ENCODE measurements at regions not wholly inside any gene's neighbourhood (a gene's known extent, or its start where the extent isn't known, plus 50 kb on each side); places are given as distances from the start of the nearest gene placed in this dataset.
"Not testable (repeated sequence)": the region's sequence is repeated elsewhere in the genome, so short reads cannot be mapped to it uniquely, and the experiment has no call there.

DNA sequence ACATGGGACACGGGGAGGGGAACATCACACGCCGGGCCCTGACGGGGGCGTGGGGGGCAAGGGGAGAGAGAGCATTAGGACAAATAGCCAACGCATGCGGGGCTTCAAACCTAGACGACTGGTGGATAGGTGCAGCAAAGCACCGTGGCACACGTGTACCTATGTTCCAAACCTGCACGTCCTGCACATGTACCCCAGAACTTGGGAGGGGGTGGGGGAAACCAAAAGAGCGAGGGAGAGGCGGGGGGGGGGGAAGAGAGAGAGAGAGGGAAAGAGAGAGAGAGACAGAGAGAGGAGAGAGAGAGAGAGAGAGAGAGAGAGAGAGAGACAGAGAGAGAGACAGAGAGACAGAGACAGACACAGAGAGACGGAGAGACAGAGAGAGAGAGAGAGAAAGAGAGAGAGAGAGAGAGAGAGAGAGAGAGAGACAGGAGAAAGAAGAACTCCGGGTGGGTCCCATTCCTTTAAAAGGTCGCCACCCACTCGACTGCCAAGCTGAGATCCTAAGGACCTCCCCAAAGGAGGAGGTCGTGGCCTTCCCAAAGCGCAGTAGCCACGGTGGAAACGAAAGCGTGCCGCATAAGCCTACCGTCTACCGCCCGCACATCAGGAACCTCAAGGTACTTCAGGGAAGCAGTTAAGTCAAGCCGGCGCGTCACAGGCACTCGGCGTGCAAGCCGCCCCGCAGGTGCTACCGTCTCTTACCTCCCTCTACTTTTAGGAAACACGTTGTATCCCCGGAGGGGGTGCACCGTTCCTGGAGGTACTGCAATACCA, 65.7 kb upstream of the RNU2-1 start:
- not testable (repeated sequence) for H3K4me1 ChIP-seq (ENCODE audit: control insufficient read depth, insufficient read depth, low read length); H3K27me3 Mint-ChIP-seq (ENCODE audit: insufficient read depth); H3K27ac Mint-ChIP-seq; H3K4me3 Mint-ChIP-seq; H3K9ac ChIP-seq (ENCODE audit: extremely low read depth, low read length, poor library complexity, severe bottlenecking); H3K9me3 Mint-ChIP-seq; H3K27ac ChIP-seq (ENCODE audit: low read depth, low read length); H3K4me1 Mint-ChIP-seq; H3K4me3 ChIP-seq (ENCODE audit: low read length); H3K36me3 Mint-ChIP-seq (ENCODE audit: low read depth); H3K36me3 ChIP-seq (ENCODE audit: control insufficient read depth, insufficient read depth, low read length); DNase-seq; H3K9me3 ChIP-seq (ENCODE audit: control insufficient read depth, low read length); H3K27me3 ChIP-seq (ENCODE audit: control insufficient read depth, insufficient read depth, low read length, poor library complexity, severe bottlenecking)
- WGBS, 2 experiments (ENCODE audit: insufficient coverage in 1 of 2, insufficient read length in 1 of 2): no CpG with 5 or more reads among the region's 37 CpGs

DNA sequence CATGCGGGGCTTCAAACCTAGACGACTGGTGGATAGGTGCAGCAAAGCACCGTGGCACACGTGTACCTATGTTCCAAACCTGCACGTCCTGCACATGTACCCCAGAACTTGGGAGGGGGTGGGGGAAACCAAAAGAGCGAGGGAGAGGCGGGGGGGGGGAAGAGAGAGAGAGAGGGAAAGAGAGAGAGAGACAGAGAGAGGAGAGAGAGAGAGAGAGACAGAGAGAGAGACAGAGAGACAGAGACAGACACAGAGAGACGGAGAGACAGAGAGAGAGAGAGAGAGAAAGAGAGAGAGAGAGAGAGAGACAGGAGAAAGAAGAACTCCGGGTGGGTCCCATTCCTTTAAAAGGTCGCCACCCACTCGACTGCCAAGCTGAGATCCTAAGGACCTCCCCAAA, 55.9 kb upstream of the RNU2-1 start:
- H3K4me3 ChIP-seq (ENCODE audit: low read length); H3K4me3 Mint-ChIP-seq; H3K9me3 Mint-ChIP-seq; H3K9me3 ChIP-seq (ENCODE audit: control insufficient read depth, low read length); H3K36me3 ChIP-seq (ENCODE audit: control insufficient read depth, insufficient read depth, low read length); H3K4me1 ChIP-seq (ENCODE audit: control insufficient read depth, insufficient read depth, low read length); H3K27me3 ChIP-seq (ENCODE audit: control insufficient read depth, insufficient read depth, low read length, poor library complexity, severe bottlenecking); H3K27me3 Mint-ChIP-seq (ENCODE audit: insufficient read depth); H3K27ac ChIP-seq (ENCODE audit: low read depth, low read length); H3K9ac ChIP-seq (ENCODE audit: extremely low read depth, low read length, poor library complexity, severe bottlenecking); H3K36me3 Mint-ChIP-seq (ENCODE audit: low read depth); DNase-seq; H3K4me1 Mint-ChIP-seq; H3K27ac Mint-ChIP-seq: not testable (repeated sequence)
- no CpG with 5 or more reads among the region's 11 CpGs for WGBS, 2 experiments (ENCODE audit: insufficient coverage in 1 of 2, insufficient read length in 1 of 2)

DNA sequence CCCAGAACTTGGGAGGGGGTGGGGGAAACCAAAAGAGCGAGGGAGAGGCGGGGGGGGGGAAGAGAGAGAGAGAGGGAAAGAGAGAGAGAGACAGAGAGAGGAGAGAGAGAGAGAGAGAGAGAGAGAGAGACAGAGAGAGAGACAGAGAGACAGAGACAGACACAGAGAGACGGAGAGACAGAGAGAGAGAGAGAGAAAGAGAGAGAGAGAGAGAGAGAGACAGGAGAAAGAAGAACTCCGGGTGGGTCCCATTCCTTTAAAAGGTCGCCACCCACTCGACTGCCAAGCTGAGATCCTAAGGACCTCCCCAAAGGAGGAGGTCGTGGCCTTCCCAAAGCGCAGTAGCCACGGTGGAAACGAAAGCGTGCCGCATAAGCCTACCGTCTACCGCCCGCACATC, 49.8 kb upstream of the RNU2-1 start:
- not testable (repeated sequence) for H3K4me1 ChIP-seq (ENCODE audit: control insufficient read depth, insufficient read depth, low read length); H3K27ac ChIP-seq (ENCODE audit: low read depth, low read length); H3K9me3 Mint-ChIP-seq; H3K9me3 ChIP-seq (ENCODE audit: control insufficient read depth, low read length); H3K4me3 Mint-ChIP-seq; H3K36me3 Mint-ChIP-seq (ENCODE audit: low read depth); H3K4me1 Mint-ChIP-seq; H3K4me3 ChIP-seq (ENCODE audit: low read length); H3K27ac Mint-ChIP-seq; H3K27me3 Mint-ChIP-seq (ENCODE audit: insufficient read depth); H3K9ac ChIP-seq (ENCODE audit: extremely low read depth, low read length, poor library complexity, severe bottlenecking); H3K36me3 ChIP-seq (ENCODE audit: control insufficient read depth, insufficient read depth, low read length); DNase-seq; H3K27me3 ChIP-seq (ENCODE audit: control insufficient read depth, insufficient read depth, low read length, poor library complexity, severe bottlenecking)
- WGBS, 2 experiments (ENCODE audit: insufficient coverage in 1 of 2, insufficient read length in 1 of 2): no CpG with 5 or more reads among the region's 15 CpGs

All from endodermal cell (in vitro differentiated cells).